ENCODE measurements at regions not wholly inside any gene's neighbourhood (a gene's known extent, or its start where the extent isn't known, plus 50 kb on each side); places are given as distances from the start of the nearest gene placed in this dataset.

DNA sequence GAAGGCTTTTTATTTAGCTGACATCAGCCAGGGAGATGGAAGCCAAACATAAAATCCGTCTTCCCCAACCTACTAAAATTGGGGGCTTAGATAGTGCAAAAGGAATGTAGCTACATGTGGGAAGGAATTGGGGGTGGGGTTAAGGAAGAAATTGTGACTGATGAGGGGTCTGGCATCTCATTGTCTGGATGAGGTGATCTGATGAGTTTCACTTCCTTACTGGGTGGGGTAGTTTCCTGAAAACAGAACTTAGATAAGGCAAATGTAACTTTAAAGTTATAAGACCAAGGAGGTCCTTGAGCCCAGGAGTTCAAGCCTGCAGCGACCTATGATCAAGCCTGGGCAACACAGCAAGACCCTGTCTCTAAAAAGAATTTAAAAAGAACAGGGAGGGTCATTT, 105.5 kb upstream of the NEIL3 start:
- TF ChIP-seq, protein P1, sequence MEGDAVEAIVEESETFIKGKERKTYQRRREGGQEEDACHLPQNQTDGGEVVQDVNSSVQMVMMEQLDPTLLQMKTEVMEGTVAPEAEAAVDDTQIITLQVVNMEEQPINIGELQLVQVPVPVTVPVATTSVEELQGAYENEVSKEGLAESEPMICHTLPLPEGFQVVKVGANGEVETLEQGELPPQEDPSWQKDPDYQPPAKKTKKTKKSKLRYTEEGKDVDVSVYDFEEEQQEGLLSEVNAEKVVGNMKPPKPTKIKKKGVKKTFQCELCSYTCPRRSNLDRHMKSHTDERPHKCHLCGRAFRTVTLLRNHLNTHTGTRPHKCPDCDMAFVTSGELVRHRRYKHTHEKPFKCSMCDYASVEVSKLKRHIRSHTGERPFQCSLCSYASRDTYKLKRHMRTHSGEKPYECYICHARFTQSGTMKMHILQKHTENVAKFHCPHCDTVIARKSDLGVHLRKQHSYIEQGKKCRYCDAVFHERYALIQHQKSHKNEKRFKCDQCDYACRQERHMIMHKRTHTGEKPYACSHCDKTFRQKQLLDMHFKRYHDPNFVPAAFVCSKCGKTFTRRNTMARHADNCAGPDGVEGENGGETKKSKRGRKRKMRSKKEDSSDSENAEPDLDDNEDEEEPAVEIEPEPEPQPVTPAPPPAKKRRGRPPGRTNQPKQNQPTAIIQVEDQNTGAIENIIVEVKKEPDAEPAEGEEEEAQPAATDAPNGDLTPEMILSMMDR (IDR thresholded peaks at IDR 0.05): no peak
- TF ChIP-seq POLR2A (IDR thresholded peaks at IDR 0.05): no peak
